ENCODE measurements at regions not wholly inside any gene's neighbourhood (a gene's known extent, or its start where the extent isn't known, plus 50 kb on each side); places are given as distances from the start of the nearest gene placed in this dataset.

- TF ChIP-seq STAT5B (CRISPR knock-in tag; IDR thresholded peaks at IDR 0.05) (no peak), MYC (IDR thresholded peaks at IDR 0.05; ENCODE audit: low read depth, low read length) (no peak), MYC (CRISPR knock-in tag; IDR thresholded peaks at IDR 0.05; ENCODE audit: borderline replicate concordance, low read depth) (no peak), MNT (conservative IDR thresholded peaks at IDR 0.05) (no peak), CREM (IDR thresholded peaks at IDR 0.05; ENCODE audit: low read depth) (no peak), CTCF (IDR thresholded peaks at IDR 0.05 in 2 of 3, conservative IDR thresholded peaks at IDR 0.05 in 1 of 3; ENCODE audit: insufficient read depth in 2 of 3, low read depth in 1 of 3, low read length in 3 of 3) (no peak), ATF1 (CRISPR knock-in tag; IDR thresholded peaks at IDR 0.05) (no peak), ATF1 (tag; IDR thresholded peaks at IDR 0.05) (no peak), POLR2AphosphoS5 (IDR thresholded peaks at IDR 0.05; ENCODE audit: control insufficient read depth, insufficient read depth, low read depth, low read length) (no peak), NR3C1 (CRISPR knock-in tag; IDR thresholded peaks at IDR 0.05) (no peak), SMARCA5 (IDR thresholded peaks at IDR 0.05) (no peak), ZNF318 (IDR thresholded peaks at IDR 0.05; ENCODE audit: borderline replicate concordance in 1 of 2, low read depth in 1 of 2) (no peak), ATF3 (IDR thresholded peaks at IDR 0.05) (no peak), ATF3 (CRISPR knock-in tag; conservative IDR thresholded peaks at IDR 0.05) (no peak), RFX5 (IDR thresholded peaks at IDR 0.05; ENCODE audit: low read depth, low read length) (no peak), ESRRB (CRISPR knock-in tag; IDR thresholded peaks at IDR 0.05; ENCODE audit: borderline replicate concordance) (no peak), TFE3 (CRISPR knock-in tag; IDR thresholded peaks at IDR 0.05) (no peak)
Observed at GRCh38 chr6:4300917-4301316, 165.5 kb upstream of the ECI2 start.

All from K562 (cell line).